Left forelimb (tissue), 1 donor: ENCODE measurements at regions not wholly inside any gene's neighbourhood (a gene's known extent, or its start where the extent isn't known, plus 50 kb on each side); places are given as distances from the start of the nearest gene placed in this dataset.

Source experiments
- DNase-seq: peaks from one replicate; pipeline ENCODE4 v3.0.0-alpha.2; 2018; ENCODE audit warnings: low spot score

GRCh38 chr6:169848946-169849345, 97.5 kb downstream of the ERMARD start:
- DNase-seq = no peak

- DNase-seq = peak; percentile 46
Measured at GRCh38 chr6:169847901-169848311, 96.5 kb downstream of the ERMARD start.

DNA sequence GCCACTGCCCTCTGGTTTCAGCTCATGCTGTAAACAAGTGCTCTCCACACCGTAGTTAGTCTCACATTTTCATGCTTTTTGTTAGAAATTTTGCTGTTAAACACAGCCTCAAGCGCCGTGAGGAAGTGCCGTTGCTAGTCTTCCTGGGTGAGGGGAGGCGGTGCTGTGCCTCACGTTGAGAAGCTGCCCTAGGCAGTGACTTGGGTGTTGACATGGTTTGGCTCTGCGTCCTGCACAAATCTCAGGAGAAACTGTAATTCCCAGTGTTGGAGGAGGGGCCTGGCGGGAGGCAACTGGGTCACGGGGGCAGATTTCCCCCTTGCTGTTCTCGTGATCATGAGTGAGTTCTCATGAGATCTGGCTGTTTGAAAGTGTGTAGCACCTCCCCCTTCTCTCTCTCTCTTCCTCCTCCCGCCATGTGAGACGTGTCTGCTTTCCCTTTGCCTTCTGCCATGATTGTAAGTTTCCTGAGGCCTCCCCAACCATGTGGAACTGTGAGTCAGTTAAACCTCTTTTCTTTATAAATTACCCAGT, 95.8 kb downstream of the ERMARD start:
- DNase-seq = peak; percentile 33

GRCh38 chr6:169846286-169847056, 95.0 kb downstream of the ERMARD start:
- DNase-seq = peak; percentile 18

DNA sequence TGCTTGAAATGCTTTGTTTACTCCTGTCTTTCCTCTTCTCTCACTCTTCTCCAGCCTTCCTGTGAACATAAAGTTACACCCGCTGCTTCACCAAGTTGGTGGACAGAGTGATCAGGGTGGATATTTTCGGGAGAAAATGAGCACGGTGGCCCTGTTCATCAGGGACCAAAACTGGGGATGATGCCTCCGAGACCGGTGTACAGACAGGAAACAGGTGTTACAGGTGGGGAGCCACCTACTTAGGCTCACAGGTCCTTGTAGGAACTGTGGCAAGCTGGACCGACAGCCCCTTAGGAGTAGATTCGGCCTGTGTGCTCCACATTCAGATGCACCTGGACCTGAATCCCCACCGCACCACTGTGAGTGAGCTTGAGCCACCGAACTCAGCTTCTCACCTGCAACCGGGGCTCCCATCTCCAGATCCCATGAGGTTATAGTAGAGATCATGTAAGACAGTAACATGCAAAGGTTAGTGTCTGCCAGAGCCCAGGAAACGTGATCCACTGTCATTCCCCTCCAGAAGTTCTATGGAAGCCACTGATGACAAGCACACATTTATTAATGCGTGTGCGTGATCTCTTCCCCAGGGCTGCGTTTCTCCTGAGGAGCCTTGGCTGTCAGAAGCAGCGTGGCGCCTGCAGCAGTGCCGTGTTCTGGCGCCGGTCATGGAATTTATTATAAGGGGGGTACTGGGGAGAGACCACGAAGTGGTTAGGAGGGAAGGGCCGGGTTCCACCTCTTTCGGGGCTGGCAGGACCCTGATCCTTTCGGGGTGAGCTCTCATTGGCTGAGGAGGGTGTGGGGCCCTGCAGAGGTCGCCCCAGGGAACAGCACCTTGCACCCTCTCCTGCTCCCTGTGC, 94.2 kb downstream of the ERMARD start:
- peak; percentile 20 for DNase-seq

DNA sequence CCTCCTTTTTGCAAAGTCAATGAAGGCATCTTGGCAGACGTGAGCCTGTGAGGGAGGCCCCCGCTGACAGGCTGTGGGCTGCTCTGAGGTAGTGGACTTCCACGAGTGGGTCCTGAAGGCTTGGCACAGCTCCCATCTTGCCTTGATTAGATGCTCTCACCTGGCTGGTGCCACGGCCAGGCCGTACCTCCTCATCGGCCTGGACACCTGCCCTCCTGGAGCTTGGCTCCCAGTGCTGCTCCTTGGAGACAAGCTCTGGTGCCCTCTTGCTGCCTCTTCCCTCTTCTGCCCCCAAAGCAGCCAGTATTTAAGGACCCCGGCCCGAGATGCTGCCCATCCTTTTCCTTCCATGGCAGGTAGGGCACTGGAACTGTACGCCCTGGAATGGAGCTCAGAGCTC, 93.5 kb downstream of the ERMARD start:
- peak; percentile 53 for DNase-seq

- peak; percentile 4 for DNase-seq
Measured at GRCh38 chr6:169843991-169844390, 92.6 kb downstream of the ERMARD start.

DNA sequence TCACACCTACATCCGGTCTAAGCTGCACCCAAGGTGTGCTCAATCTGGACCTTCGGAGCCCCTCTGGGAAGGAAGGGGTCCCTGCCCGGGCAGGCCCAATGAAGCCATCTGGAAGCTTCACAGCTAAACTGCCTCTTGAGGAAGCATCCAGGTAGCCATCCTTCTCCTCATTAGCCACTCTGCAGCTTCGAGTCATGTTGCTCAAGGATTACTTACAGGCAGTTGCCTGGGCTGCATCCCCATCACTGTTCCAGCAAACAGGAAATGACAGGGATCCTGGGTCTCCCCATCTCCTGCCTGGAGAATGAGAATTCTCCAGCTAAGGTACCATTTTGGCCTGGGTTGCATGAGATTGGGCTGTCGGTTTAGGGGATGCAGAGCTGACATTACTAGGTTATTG, 91.7 kb downstream of the ERMARD start:
- DNase-seq = no peak

GRCh38 chr6:169841907-169842606, 90.6 kb downstream of the ERMARD start:
- DNase-seq = no peak

DNA sequence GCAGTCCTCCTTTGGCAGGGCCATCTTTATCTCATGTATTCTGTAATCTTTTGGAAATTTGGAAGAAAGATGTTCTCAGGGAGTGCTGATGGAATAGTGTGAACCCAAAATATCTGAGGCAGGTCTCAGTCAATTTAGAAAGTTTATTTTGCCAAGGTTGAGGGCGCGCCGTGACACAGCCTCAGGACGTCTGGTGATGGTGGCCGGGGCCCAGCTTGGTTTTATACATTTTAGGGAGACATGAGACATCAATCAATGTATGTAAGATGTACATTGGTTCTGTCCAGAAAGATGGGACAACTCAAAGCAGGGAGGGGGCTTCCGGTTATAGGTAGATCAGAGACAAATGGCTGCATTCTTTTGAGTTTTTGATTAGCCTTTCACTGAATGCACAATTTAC, 89.8 kb downstream of the ERMARD start:
- no peak for DNase-seq

- no peak for DNase-seq
Measured at GRCh38 chr6:169839898-169840631, 88.6 kb downstream of the ERMARD start.

DNA sequence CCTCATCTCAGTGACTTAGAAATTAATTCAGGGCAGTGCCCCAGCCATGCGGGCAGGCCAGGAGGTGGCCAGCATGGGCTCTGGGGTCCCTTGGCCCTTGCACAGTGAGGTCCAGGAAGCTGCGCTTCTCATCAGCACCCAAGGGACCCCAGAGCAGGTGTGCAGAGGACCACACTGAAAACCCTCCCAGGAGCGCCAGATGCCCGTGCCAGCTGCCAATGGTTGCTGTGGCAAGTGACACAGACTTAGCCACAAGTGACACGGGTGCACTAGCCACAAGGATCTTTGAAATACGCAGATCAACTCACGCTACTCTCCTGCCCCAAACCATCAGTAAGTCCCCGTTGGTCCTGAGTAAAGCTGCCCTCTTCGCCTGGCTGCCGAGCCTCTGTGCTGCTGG, 88.1 kb downstream of the ERMARD start:
- no peak for DNase-seq

DNA sequence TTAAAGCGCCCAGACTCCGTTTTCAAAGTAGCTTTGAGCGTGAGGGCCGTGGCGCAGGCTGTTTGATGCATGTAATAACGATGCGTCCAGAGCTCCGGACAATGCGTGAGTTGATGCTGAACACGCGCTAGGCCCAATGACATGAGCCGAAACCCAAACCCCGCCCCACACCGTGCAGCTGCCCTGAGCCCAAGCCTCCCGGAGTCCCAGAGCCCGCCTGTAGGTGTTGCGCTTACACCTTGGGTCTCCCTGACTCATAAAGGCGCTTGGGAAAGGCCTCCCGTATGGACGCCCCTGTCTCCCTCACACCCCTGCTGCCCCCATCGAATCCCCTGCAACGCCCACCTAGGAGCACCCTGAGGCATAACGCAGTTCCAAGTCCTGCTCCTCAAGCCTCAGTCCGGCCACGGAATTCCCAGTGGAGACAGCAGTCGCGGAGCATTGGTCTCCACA, 87.6 kb downstream of the ERMARD start:
- no peak for DNase-seq

- DNase-seq = no peak
Measured at GRCh38 chr6:169838346-169839028, 87.1 kb downstream of the ERMARD start.

- DNase-seq = no peak
Measured at GRCh38 chr6:169837529-169838250, 86.3 kb downstream of the ERMARD start.

DNA sequence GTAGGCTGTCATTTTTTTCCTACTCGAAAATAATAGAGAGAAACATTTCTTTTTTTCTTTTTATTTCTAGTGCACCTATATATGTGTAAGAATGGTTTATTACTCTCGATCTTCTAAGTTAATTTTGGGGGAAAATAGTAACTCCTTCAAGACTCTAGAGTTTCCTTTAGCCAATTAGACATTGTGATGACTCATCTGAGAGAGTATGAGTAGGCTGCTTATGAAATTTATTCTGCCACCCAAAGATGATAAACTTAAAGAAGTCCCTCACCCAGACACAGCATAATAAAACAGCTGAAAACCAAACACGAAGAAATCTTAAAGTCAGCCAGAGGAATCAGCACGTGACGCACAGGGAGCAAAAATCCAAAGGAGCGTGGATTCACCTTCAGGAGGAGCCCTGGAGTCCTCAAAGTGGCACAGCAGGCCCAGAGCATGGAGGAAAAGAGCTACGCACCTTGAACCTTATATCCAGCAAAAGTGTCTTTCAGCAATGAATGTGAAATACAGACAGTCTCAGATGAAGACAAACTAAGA, 81.9 kb downstream of the ERMARD start:
- no peak for DNase-seq

GRCh38 chr6:169832247-169832948, 81.0 kb downstream of the ERMARD start:
- no peak for DNase-seq

DNA sequence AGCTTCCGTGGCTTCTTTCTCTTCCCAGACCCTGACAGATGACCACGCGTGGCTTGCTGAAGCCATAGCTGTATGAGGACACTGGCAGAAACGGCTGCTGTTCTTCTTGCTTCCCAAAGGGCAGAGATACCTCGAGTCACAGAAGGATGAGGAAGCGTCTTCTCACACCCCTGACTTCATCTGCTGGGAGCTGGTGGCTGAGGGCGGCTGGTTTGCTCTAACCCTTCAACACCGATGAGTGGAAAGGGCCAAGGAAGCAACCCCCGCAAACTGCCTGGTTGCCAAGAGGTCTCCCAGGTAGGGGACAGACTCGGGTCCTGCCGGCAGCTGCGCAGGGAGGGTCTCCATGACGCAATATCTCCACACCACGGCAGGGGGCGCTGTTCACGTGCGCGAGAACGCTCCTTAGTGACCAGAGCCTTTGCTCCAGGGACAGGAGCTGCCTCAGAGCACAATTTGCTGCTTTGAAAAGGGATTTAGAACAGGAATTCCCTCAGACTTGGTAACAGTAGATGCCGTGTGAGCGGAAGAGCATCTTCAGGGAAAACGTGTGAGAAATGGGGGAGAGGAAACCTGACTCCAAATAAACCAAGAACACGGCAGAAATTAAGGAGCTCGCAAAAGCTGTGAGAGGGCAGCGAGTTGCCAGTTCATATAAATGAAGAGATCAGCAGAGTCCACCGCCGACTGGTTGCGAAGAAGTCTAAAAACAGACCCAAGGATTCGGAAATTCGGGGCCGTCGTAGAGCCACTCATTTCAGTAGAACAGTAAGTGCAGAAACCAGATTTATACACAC, 80.2 kb downstream of the ERMARD start:
- DNase-seq = peak; percentile 79
